ENCODE measurements at regions not wholly inside any gene's neighbourhood (a gene's known extent, or its start where the extent isn't known, plus 50 kb on each side); places are given as distances from the start of the nearest gene placed in this dataset.

GRCh38 chr13:106296723-106297122, 238.7 kb downstream of the EFNB2 start:
- TF ChIP-seq, protein P1, sequence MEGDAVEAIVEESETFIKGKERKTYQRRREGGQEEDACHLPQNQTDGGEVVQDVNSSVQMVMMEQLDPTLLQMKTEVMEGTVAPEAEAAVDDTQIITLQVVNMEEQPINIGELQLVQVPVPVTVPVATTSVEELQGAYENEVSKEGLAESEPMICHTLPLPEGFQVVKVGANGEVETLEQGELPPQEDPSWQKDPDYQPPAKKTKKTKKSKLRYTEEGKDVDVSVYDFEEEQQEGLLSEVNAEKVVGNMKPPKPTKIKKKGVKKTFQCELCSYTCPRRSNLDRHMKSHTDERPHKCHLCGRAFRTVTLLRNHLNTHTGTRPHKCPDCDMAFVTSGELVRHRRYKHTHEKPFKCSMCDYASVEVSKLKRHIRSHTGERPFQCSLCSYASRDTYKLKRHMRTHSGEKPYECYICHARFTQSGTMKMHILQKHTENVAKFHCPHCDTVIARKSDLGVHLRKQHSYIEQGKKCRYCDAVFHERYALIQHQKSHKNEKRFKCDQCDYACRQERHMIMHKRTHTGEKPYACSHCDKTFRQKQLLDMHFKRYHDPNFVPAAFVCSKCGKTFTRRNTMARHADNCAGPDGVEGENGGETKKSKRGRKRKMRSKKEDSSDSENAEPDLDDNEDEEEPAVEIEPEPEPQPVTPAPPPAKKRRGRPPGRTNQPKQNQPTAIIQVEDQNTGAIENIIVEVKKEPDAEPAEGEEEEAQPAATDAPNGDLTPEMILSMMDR (IDR thresholded peaks at IDR 0.05 in 2 of 3, conservative IDR thresholded peaks at IDR 0.05 in 1 of 3; ENCODE audit: borderline replicate concordance in 1 of 3, insufficient read depth in 1 of 3, low read depth in 2 of 3, low read length in 2 of 3): no peak
- TF ChIP-seq FOSL1 (IDR thresholded peaks at IDR 0.05; ENCODE audit: low read depth): no peak
- no peak for TF ChIP-seq POLR2A (IDR thresholded peaks at IDR 0.05; ENCODE audit: borderline replicate concordance, extremely low read depth, insufficient read depth, insufficient read length)
- TF ChIP-seq JUND (IDR thresholded peaks at IDR 0.05): no peak

All from HCT116 (cell line).